ENCODE measurements at regions not wholly inside any gene's neighbourhood (a gene's known extent, or its start where the extent isn't known, plus 50 kb on each side); places are given as distances from the start of the nearest gene placed in this dataset.
"Not testable (repeated sequence)": the region's sequence is repeated elsewhere in the genome, so short reads cannot be mapped to it uniquely, and the experiment has no call there.

DNA sequence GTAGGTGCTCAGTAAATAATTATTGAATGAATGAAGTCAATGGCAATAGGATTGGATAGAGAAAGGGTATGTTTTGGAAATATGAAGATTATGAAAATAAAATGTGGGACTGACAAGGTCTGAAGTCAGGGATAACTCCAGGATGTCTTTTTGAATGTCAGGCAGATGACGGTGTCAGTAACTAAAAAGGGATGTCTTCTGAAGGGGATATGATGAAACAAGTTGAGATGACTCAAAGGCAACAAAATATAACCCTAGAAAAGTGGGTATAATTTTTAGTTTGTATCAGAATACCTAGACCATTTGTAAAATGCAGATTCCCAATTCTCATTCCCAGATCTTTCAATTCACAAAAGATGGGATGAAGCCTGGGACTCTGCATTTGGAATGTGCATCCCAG is 257.3 kb upstream of the SGK1 start:
- Histone ChIP-seq H3K4me3 (no peak overlapping the region), H3K27me3 (no peaks in the 10 kb centered on the region), H3K4me1 (no peaks in the 10 kb centered on the region), H3K27ac (no peak overlapping the region), H3K9me3 (no peaks in the 10 kb centered on the region), H3K36me3 (ENCODE audit: low read depth, missing control alignments) (no peaks in the 10 kb centered on the region)
- TF ChIP-seq, protein P1, sequence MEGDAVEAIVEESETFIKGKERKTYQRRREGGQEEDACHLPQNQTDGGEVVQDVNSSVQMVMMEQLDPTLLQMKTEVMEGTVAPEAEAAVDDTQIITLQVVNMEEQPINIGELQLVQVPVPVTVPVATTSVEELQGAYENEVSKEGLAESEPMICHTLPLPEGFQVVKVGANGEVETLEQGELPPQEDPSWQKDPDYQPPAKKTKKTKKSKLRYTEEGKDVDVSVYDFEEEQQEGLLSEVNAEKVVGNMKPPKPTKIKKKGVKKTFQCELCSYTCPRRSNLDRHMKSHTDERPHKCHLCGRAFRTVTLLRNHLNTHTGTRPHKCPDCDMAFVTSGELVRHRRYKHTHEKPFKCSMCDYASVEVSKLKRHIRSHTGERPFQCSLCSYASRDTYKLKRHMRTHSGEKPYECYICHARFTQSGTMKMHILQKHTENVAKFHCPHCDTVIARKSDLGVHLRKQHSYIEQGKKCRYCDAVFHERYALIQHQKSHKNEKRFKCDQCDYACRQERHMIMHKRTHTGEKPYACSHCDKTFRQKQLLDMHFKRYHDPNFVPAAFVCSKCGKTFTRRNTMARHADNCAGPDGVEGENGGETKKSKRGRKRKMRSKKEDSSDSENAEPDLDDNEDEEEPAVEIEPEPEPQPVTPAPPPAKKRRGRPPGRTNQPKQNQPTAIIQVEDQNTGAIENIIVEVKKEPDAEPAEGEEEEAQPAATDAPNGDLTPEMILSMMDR (IDR thresholded peaks at IDR 0.05): no peak
- no peak for TF ChIP-seq POLR2A (IDR thresholded peaks at IDR 0.05)
- intact Hi-C loops (cut with DNase I; ENCODE audit: low total_unique reads): no loop called here
- 0 to 88% methylated on average over 1 of the region's 1 CpG for WGBS, 2 donors
- DNase-seq: no peak

DNA sequence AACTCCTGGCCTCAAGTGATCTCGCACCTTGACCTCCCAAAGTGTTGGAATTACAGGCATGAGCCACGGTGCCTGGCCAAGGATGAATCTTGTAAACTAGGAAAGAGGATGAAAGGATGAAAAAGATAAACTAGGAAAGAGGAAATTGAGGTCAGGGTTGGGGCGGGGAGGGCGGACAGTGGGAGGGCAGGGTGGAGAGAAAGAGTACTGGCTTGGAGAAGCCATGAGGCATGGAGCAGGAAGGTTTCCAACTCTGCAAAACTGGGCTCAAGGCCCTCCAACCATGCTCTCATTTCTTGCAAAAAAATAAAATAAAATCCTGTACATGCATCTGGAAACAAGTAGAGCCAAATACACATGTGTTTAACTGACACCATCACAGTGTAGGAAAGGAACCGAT is 256.6 kb upstream of the SGK1 start:
- no peak for TF ChIP-seq POLR2A (IDR thresholded peaks at IDR 0.05)
- TF ChIP-seq, protein P1 (IDR thresholded peaks at IDR 0.05): no peak
- H3K27me3 ChIP-seq: no peaks in the 10 kb centered on the region
- no peak overlapping the region for H3K4me3 ChIP-seq
- 60 to 61% methylated on average over 5 of the region's 5 CpGs for WGBS, 2 donors
- H3K4me1 ChIP-seq: no peaks in the 10 kb centered on the region
- H3K36me3 ChIP-seq (ENCODE audit: low read depth, missing control alignments): no peaks in the 10 kb centered on the region
- no peak overlapping the region for H3K27ac ChIP-seq
- intact Hi-C loops (cut with DNase I; ENCODE audit: low total_unique reads): no loop called here
- H3K9me3 ChIP-seq: no peaks in the 10 kb centered on the region
- no peak for DNase-seq

DNA sequence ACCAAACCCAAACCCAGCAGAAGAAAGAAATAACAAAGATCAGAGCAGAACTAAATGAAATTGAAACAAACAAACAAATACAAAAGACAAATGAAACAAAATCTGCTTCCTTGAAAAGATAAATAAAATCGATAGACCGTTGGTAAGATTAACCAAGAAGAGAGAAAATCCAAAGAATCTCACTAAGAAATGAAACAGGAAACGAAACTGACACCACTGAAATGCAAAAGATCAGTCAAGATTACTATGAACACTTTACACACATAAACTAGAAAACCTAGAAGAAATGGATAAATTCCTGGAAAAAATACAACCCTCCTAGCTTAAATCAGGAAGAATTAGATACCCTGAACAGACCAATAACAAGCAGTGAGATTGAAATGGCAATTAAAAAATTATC is 252.1 kb upstream of the SGK1 start:
- H3K9me3 ChIP-seq; DNase-seq; H3K4me3 ChIP-seq; H3K36me3 ChIP-seq (ENCODE audit: low read depth, missing control alignments); H3K4me1 ChIP-seq; H3K27me3 ChIP-seq; H3K27ac ChIP-seq; intact Hi-C loops (cut with DNase I; ENCODE audit: low total_unique reads): not testable (repeated sequence)
- WGBS, 2 donors: 87 to 92% methylated on average over 3 of the region's 3 CpGs

DNA sequence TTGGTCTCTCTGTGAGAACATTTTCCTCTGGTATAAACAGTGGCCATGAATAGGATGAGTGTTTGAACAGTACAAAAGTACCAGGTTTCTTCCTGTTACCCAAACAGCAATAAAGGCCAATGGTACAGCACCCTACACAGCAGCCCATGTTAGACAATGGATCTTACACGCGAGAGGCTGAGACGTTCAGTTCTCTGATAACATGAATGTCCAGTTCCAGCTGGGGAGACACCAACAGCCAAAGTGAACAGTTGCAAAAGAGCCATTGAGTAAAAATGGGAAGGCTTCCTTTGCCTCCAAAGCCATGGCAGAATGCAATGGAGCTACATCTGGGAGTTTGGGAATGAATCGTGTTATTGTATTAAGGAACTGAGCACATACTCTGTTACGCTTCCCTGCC is 246.8 kb upstream of the SGK1 start:
- H3K27ac ChIP-seq: no peak overlapping the region
- TF ChIP-seq, protein P1 (IDR thresholded peaks at IDR 0.05): no peak
- TF ChIP-seq POLR2A (IDR thresholded peaks at IDR 0.05): no peak
- no peaks in the 10 kb centered on the region for H3K27me3 ChIP-seq
- H3K9me3 ChIP-seq: no peaks in the 10 kb centered on the region
- intact Hi-C loops (cut with DNase I; ENCODE audit: low total_unique reads): no loop called here
- no peak for DNase-seq
- H3K36me3 ChIP-seq (ENCODE audit: low read depth, missing control alignments): no peaks in the 10 kb centered on the region
- 50 to 74% methylated on average over 5 of the region's 5 CpGs for WGBS, 2 donors
- no peaks in the 10 kb centered on the region for H3K4me1 ChIP-seq
- H3K4me3 ChIP-seq: no peak overlapping the region

DNA sequence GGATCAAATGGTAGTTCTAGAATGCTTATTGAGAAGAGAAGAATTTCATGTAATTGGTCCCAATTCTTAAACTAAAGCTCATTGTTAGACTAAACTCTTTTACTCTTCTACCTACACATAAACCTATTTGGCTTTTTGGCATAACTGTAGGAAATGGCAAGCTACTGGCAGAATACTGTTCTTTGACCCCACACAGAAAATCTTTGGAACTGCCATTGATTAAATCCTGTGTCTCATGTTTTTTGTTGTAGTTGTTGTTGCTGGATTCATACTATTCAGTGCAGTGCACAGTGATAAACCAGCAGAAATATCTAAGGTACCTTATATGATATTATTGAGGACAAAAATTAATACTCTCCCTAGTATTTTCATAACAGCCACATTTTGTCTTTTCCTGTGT is 242.1 kb upstream of the SGK1 start:
- no peaks in the 10 kb centered on the region for H3K36me3 ChIP-seq (ENCODE audit: low read depth, missing control alignments)
- no peaks in the 10 kb centered on the region for H3K9me3 ChIP-seq
- no peak overlapping the region for H3K4me3 ChIP-seq
- H3K27ac ChIP-seq: no peak overlapping the region
- intact Hi-C loops (cut with DNase I; ENCODE audit: low total_unique reads): no loop called here
- no peak for DNase-seq
- no peaks in the 10 kb centered on the region for H3K27me3 ChIP-seq
- H3K4me1 ChIP-seq: no peaks in the 10 kb centered on the region
- TF ChIP-seq, protein P1 (IDR thresholded peaks at IDR 0.05): no peak
- no peak for TF ChIP-seq POLR2A (IDR thresholded peaks at IDR 0.05)
